GM18519 (cell line): ENCODE measurements at regions not wholly inside any gene's neighbourhood (a gene's known extent, or its start where the extent isn't known, plus 50 kb on each side); places are given as distances from the start of the nearest gene placed in this dataset.
"Not testable (repeated sequence)": the region's sequence is repeated elsewhere in the genome, so short reads cannot be mapped to it uniquely, and the experiment has no call there.

ENCODE experiments used
- ATAC-seq: cut with Tn5 transposase; IDR thresholded peaks from one replicate; pipeline ENCODE4 v1.9.1; 2021; ENCODE audit warnings: mild to moderate bottlenecking, moderate library complexity; ENCODE audit not compliant: unreplicated experiment, low FRiP score

DNA sequence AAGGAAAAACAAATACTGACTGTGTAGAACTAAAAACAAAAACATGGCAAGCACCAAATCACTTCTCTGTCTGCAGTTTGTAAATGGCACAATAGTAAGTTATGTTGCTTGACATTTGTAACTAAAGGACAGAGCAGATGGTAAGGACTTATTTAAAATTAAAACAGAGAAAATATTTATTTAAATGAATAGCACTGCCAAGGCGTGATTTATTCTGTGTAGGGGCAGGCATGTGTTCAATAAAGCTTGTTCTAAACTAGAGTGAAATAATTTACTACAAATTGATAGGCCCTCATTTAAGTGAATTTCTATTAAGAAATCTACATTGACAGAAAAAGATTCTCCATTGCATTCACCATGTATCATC, 231.5 kb downstream of the CYLC2 start:
- no peak for ATAC-seq

GRCh38 chr9:103237571-103238109, 242.5 kb downstream of the CYLC2 start:
- not testable (repeated sequence) for ATAC-seq

DNA sequence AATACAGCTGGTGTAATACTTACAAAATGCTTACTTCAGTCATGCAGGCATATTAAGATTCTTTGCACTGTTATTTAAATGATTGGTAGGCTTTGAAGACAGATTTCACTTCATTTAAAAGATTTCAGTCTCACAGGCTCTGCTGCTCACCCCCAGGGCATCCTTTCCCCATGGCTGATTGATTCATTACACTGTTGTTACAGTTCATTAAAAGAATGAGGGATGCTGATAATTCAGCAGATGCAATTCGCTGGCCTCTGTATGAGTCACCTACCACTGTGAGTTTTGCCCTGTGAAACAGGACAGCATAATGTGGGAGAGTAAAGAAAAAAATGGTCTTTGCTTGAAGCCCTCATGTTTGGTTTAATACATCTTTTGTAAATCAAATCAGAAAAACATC, 246.9 kb downstream of the CYLC2 start:
- ATAC-seq = no peak

DNA sequence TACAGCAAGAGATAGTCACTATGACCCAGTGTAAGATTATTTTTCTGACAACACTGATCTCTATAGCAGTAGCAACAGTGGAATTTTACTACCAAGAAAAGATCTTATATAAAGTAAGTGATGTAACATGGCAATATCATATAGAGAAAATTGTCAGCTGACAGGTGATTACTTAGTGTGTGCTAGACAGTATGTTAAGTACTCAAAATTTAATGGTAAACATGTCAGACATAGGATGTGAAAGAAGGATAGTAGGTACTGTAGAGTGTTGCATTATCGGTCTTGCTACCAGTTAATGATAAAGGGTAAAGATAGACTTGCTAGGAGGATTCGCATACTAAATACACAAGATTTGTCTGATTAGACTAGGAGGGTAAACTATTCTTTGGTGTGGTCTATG, 247.4 kb downstream of the CYLC2 start:
- no peak for ATAC-seq

DNA sequence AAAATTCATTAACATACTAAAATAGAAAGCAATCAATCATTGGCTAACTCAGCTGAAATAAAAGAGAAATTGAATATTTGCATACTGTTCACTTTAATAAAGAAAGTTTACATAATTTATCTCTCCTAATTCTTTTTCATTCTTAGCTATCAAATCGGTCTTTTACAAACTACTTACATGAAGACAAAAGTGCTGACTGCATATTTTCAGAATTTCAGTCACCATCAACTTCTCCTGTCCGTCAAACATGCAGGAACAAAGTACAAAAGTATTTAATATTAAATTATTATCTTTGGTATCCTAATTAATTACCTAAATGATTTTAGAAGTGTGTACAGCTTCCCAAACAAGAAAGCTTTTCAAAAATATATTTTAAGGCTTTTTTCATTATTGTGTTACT, 248.4 kb downstream of the CYLC2 start:
- ATAC-seq = no peak

- ATAC-seq = no peak
Observed at GRCh38 chr9:103245369-103245768, 250.2 kb downstream of the CYLC2 start.

DNA sequence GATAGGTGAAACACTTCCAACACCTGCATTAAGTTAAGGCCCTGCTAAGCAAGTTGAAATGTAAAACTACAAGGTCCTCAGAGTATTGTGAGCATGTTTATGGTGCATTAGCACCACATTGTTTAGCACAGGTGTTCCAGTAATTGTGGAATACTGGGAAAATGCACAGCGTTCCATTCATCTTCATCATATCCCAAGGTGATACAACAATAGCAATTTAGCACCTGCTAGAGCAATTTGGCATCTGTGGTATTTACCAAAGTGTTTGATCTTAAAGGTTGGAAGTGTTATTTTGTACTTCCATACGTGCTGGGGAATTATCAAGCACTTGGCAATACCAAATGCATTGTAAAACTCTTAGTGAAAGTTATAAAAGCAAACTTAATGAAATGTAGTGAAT, 266.8 kb downstream of the CYLC2 start:
- ATAC-seq = no peak

- no peak for ATAC-seq
Observed at GRCh38 chr9:103266064-103266463, 270.9 kb downstream of the CYLC2 start.

DNA sequence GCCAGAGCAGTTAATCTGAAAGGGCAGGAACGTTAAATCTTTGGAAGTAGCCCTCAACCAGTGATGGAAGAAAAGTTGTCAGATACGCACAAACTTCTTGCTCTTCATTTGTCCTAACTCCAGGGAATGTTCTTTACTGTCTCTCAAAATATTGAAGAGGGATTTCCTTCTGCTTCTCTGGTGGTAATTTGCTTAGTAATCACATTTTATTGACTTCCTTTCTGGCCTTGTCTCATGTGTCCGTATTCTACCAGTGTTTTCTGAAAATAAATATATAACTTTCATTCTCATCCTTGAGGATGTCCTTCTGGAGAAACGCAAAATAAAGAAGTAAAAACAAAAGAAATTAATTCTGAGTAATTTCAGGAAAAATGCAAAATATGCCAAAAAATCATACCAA, 282.1 kb downstream of the CYLC2 start:
- ATAC-seq = no peak

DNA sequence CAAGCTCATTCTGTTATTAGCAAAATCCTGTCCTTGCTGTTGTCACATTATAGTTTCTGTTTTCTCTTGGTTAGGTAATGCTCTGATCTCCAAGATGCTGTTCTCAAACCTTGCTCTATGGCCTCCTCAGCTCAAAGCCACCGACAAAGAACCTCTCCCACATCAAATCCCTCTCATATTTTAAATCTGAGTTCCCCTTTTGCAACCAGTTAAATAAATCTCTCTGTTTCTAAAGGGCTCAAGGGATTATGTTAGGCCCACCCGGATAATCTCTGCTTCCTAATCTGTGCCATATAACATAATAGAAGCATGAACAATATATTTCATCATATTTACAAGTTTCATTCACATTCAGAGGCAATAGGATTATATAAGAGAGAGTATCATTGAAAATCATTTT, 286.0 kb downstream of the CYLC2 start:
- no peak for ATAC-seq

GRCh38 chr9:103287361-103287760, 292.2 kb downstream of the CYLC2 start:
- ATAC-seq = no peak

DNA sequence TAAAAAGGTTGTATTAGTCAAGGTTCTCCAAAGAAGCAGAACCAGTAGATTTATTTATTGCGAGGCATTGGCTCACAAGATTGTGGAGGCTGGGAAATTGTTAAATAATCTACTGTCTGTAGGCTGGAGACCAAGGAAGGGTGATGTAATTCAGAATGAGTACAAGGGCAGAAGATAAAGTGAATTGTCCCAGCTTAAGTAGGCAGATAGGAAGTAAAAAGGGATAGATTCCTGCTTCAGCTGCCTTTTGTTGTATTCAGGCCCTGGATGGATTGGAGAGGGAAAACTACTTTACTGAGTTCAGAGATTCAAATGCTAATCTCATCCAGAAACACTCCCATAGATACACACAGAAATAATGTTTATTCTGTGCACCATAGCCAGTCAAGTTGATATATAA, 301.1 kb downstream of the CYLC2 start:
- ATAC-seq = no peak

DNA sequence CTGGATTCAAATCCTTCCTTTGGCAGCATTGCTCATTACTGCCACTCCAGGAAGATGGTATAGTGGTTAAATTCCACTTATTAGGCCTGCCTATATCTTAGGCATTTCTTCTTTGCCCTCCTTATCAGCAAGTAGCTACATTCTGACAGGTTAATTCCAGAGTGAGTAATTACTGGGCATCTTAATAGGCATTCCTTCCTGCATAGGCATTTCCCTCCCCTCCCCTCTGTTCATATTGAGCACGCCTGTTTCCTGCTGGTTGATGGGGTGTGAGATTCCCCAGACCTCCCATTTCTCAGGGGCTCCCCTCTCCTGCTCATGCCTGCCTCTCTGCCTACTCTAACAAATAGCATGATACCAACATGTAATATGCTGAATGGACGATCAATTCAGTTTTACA, 305.9 kb downstream of the CYLC2 start:
- ATAC-seq = no peak

GRCh38 chr9:103304797-103305196, 309.7 kb downstream of the CYLC2 start:
- ATAC-seq = no peak

DNA sequence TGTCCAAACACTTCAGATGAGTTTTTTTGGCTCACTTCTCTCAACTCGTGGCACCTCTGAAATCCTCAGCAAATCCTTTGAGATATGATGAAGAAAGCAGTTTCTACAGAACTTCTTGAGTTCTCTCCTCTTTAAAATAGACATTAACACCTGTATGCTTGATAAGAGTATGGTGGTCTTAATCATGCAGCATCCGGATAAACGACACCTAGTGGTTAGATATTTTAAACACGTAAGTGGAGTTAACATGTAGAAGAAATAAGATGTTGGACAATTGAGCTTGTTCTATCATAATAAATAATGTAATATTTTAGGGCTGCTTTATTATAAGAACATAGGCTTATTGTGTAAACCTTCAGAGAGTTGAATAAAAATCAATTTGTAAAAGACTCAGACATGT, 324.8 kb downstream of the CYLC2 start:
- no peak for ATAC-seq

DNA sequence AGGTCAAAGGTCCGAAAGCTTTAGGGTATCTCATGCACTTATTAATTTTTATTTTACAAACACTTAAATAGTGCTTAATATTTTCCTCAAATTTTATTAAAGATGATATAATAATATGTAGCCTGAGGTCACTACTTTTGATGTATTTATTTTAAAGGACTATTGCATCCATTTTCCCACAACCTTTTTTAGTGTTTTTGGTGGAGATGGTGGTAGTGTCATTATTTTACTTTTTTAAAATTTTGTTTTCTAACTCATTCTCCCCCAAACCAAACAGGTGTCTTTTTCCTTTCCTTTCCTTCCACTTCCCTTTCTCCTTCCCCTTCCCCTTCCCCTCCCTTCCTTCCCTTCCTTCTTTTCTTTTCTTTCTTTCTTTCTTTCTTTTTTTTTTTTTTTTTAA, 328.6 kb downstream of the CYLC2 start:
- ATAC-seq = no peak

- no peak for ATAC-seq
Observed at GRCh38 chr9:103335461-103335860, 340.3 kb downstream of the CYLC2 start.

- no peak for ATAC-seq
Observed at GRCh38 chr9:103355000-103355399, 359.9 kb downstream of the CYLC2 start.

- ATAC-seq = not testable (repeated sequence)
Observed at GRCh38 chr9:103357980-103358379, 362.8 kb downstream of the CYLC2 start.

DNA sequence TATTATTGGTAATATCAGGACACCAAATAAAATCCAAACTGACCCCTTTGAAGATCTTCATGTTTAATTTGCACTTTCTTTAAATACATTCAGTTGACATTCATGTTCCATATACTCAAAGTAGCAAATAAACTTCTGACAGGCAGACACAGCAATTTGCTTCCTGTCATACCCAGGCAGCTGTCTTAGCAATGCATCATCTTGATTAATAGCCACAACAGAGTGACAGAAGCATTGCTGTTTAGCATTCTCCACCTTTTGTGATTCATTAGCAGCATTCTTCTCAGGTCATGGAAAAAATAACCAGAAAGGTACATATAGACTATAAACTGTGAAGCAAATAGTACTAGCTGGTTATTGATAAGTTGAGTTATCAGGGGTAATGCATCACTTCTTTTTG, 366.8 kb downstream of the CYLC2 start:
- ATAC-seq = no peak

- ATAC-seq = no peak
Observed at GRCh38 chr9:103362986-103363385, 367.9 kb downstream of the CYLC2 start.

DNA sequence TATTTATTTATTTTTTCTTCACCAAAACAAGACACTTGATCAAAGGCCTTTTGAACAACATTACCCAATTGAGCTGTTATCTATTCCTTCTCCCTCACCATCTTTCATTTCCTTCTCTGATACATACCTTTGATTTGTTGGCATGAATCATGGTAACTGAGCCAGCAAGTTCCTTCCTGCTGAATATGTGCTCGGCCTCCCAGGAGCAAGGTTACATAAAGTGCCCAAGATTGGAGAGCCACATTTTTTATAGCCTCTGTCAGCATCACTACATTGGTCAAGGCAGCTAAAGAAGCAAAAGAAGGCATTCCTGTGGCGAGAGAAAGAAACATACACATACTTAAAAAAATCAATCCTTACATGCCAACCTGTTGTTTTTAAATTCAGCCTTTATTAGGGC, 369.6 kb downstream of the CYLC2 start:
- no peak for ATAC-seq

DNA sequence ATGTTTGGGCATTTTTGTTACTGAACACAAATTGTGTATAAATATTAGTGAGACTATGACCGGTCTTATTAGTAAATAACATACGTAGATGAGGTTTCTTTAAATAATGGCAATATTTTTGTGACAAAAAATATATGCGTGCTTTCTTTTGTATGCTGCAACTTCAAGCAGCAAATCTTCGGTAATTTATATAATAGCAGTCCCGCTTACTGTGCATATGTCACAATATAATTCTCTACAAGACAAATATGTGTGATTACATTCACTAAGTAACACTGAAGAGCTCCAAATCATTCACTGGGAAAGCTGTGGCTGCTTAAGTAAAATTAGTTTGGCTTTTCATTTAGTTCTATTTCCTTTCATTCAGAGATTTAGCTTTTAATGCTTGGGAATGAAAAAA, 376.0 kb downstream of the CYLC2 start:
- no peak for ATAC-seq
